ENCODE measurements at regions not wholly inside any gene's neighbourhood (a gene's known extent, or its start where the extent isn't known, plus 50 kb on each side); places are given as distances from the start of the nearest gene placed in this dataset.

GRCh38 chr12:9388379-9388778, 180.2 kb upstream of the PZP start:
- H3K27me3 Mint-ChIP-seq (ENCODE audit: low read depth), result peaks cover 1% of the 10 kb centered on the region; the same call in 1 of the 2 replicates
- H2AK5ac ChIP-seq (ENCODE audit: insufficient read length, low read length), result no peak overlapping the region
- no peak overlapping the region for H4K5ac ChIP-seq (ENCODE audit: insufficient read length, low read depth, low read length)
- H3K4me1 ChIP-seq (ENCODE audit: insufficient read depth, low read length), result peaks cover 2% of the 10 kb centered on the region; the same call in 1 of the 2 replicates
- H3K4me1 Mint-ChIP-seq, result peaks cover 17 to 18% of the 10 kb centered on the region in 2 experiments
- no peak overlapping the region for H2BK12ac ChIP-seq (ENCODE audit: insufficient read length, low read depth, low read length)
- no peak overlapping the region for H2AFZ ChIP-seq (ENCODE audit: low read length)
- no peak overlapping the region for H3K4me3 Mint-ChIP-seq
- no peak overlapping the region for H3T11ph ChIP-seq (ENCODE audit: low read length)
- no peak overlapping the region for H4K8ac ChIP-seq (replicated peaks; ENCODE audit: insufficient read length, low read depth, low read length)
- no peaks in the 10 kb centered on the region for H4K20me1 ChIP-seq (ENCODE audit: control insufficient read depth, insufficient read depth, insufficient read length)
- no peaks in the 10 kb centered on the region for H3K79me1 ChIP-seq (ENCODE audit: insufficient read depth, low read depth, low read length, poor library complexity, severe bottlenecking)
- no peaks in the 10 kb centered on the region for H3K36me3 Mint-ChIP-seq (ENCODE audit: insufficient read depth in 1 of 3, low read depth in 3 of 3)
- H3K27ac Mint-ChIP-seq, result no peak overlapping the region
- WGBS (ENCODE audit: extremely low coverage, insufficient read length, low lambda C conversion rate), result no CpG with 5 or more reads among the region's 8 CpGs
- no peaks in the 10 kb centered on the region for H3K9me3 Mint-ChIP-seq
- no peak overlapping the region for H4K91ac ChIP-seq (ENCODE audit: insufficient read length, low read depth, low read length)
- H3K23me2 ChIP-seq (ENCODE audit: insufficient read length, low read depth, low read length, poor library complexity, severe bottlenecking), result no peaks in the 10 kb centered on the region
- H3K9ac ChIP-seq (ENCODE audit: extremely low read depth, insufficient read length, low read length), result no peak overlapping the region
- H3K27ac ChIP-seq (ENCODE audit: insufficient read length, low read depth, low read length), result no peak overlapping the region
- no peak for DNase-seq
- H2BK5ac ChIP-seq (ENCODE audit: insufficient read length, low read length), result no peak overlapping the region
- no peak overlapping the region for H3K56ac ChIP-seq (ENCODE audit: insufficient read length, low read depth, low read length)
- no peaks in the 10 kb centered on the region for H3K27me3 ChIP-seq (ENCODE audit: insufficient read depth, low read length)
- no peak for TF ChIP-seq CTCF (conservative IDR thresholded peaks at IDR 0.05)
- H3K4ac ChIP-seq (ENCODE audit: low read depth, low read length), result no peak overlapping the region
- H3K4me2 ChIP-seq (ENCODE audit: insufficient read depth, insufficient read length, low read length), result no peak overlapping the region
- H3K14ac ChIP-seq (ENCODE audit: insufficient read depth, low read length), result no peak overlapping the region
- H3K18ac ChIP-seq (ENCODE audit: insufficient read length, low read depth, low read length), result no peak overlapping the region
- no peak overlapping the region for H3K23ac ChIP-seq (ENCODE audit: insufficient read length, low read depth, low read length)
- H2BK15ac ChIP-seq (ENCODE audit: low read depth, low read length), result no peak overlapping the region
- no peaks in the 10 kb centered on the region for H3K79me2 ChIP-seq (ENCODE audit: insufficient read depth, low read length)
- no peaks in the 10 kb centered on the region for H3K9me3 ChIP-seq (ENCODE audit: control insufficient read depth, low read depth, low read length)
- H2BK20ac ChIP-seq (ENCODE audit: low read depth, low read length, poor library complexity, severe bottlenecking), result no peak overlapping the region
- no peak overlapping the region for H2BK120ac ChIP-seq (ENCODE audit: low read depth, low read length, poor library complexity, severe bottlenecking)

All from H9 (cell line).